NCI-H526 treated with DMSO at 0.1 percent for 48 hours (cell line): ENCODE measurements at regions not wholly inside any gene's neighbourhood (a gene's known extent, or its start where the extent isn't known, plus 50 kb on each side); places are given as distances from the start of the nearest gene placed in this dataset.

ENCODE experiments used
- DNase-seq: peaks from one replicate; lab custom pipeline; 2025; lab: John Stamatoyannopoulos, UW

DNA sequence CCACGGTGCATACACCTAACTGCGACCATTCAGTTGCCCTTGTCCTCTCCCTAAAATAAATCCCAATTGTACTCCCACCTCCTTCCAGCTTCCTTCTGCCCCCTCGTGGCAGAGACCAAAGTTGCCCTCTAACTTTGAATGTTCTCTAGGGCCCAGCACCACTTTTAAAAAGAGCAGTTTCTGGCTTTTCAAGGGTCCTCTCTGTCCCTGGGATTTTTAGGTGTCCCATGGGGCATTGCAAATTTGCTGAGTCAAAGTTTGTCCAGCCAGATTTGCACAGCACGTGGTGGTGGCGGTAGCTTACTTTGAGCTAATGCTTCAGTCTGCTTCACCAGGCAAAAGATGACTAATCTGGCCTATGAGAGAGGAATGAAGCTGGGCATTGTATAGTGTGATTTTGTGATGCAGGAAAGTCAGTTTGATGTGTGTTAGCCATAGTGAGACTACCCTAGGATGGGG is 100.2 kb downstream of the PERP start:
- no peak for DNase-seq

DNA sequence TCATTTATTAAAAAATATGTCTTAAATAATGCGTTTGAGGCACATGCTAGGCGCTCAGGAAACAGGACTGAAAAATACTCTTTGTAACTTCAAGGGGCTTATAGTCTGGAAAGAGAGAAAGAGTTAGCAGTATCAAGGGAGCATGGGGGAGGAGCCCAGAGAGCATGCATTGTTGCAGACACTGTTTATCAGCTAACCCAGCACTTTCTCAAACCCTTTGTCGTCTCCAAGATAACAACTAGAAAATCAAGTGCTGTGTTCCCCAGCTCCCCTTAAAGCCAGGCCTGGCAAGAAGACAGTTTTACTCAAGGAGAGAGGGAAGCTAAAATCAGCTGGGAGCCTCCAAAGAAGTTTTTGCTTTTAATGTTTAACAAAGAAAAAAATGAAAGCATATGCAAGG is 98.4 kb downstream of the PERP start:
- no peak for DNase-seq

DNA sequence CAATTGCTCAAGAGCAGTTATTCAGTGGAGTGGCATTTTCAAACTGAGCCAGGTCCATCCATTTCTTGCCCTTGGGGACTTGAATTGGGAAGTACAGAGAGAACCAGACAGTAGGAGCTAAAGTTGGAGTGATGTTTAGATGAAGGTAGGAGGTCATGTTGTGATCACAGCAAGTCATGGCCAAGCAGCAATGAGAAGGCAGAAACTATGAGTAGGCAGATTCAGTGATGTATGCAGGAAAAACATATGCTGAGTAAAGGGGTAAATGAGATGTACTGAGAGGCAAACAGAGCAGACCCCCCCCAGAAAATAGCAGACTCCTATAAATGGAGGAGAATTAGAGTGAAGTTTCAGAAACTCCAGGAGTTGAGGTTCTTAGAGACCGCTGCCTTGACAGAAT is 95.8 kb downstream of the PERP start:
- DNase-seq = no peak

DNA sequence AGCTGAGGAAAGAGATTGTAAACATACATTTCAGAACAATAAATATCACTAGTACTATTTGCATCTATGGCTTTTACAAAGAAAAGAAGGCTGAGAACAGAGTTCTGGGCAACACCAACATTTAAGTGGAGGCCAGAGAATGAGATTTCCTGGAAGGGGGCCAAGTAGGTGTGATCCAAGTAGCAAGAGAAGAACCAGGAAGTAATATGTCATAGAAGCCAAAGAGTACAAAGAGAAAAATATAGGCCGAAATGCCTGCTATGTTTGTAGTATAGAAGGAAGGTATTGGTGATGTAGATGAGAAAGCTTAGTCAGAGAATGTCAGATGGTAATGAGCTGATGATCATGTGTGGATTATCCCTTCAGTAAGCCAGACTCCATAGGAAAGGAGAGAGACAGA is 94.5 kb downstream of the PERP start:
- DNase-seq = no peak

DNA sequence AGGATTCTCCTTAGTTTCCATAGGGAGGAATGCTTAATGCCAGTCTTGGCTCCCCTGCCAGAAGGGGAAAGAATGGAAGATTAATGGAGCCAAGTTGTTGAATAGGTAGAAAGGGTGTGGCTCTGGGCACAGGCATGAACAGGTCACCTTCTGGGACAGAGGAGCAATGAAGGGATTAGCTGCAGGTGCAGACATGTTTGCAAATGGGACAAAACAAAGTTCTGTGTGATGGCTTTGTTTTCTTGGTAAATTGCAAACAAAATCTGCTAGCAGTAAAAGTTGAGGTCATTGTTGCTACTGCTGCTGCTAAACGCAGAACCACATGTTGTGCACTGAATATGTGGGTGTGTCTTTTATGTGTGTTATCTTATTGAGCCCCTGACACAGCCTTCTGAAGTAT is 93.3 kb downstream of the PERP start:
- DNase-seq = no peak

DNA sequence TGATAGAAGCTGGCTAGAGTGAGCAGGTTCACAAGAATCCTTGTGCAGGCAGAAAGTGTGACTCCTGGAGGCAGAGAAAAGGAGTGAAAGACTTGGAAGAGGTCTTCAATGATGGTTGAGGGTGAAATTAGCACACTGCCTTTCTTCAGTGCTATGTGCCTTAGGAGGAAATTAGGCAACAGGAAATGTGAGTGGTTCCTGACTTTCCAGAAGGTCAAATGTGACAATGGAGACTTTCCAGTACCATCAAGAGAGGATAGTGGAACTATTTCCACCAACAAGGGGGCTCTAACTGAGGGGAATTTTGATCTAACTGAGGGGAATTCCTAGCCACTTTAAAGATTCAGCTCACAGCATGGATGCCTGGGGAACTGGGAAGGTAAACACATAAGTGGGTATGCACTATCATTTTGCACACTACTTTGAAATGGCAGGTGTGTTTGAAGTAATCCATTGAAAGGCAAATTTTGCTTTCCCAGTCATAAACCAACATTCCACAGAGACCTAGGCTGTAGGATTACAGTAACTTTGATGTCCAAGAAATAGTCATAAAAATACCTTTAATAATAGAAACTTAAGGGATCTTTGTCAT is 90.0 kb downstream of the PERP start:
- DNase-seq = no peak

DNA sequence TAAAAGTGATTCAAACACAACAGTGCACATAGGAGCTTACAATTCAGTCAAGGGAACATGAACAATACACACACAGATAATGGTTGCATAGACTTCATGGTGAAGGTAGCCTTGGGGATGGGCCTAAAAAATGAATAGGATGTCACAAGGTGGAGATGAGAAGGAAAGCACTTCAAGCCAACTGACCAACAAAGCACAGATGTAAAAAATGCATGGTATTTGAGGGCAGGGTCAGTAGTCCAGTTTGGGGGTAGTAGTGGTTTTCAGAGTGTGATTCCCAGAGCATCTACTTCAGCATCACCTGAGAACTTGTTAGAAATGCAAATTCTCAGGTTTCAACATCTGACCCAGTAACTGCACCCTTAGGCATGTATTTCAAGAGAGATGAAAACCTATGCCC is 88.9 kb downstream of the PERP start:
- no peak for DNase-seq

DNA sequence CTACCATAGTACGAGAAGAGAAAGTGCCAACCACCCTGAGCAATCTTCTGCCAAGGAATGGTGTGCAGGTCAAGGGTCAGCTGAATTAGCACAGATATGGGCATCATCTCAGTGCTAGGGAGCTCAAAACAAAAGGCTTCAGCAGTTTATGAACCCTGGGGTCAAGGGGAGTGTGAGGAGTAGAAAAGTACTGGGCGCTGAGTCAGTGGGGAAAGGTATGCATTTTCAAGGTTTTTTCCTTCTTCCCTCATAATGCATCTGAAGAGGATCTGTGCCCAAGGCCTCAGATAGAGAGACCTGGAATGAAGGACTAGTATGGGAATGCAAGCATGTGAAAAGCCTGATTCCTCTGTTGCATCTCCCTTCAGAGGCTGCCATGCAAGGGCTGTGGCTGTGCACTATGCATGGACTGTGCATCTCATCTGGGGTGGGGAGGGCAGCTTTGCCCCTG is 81.7 kb downstream of the PERP start:
- no peak for DNase-seq

DNA sequence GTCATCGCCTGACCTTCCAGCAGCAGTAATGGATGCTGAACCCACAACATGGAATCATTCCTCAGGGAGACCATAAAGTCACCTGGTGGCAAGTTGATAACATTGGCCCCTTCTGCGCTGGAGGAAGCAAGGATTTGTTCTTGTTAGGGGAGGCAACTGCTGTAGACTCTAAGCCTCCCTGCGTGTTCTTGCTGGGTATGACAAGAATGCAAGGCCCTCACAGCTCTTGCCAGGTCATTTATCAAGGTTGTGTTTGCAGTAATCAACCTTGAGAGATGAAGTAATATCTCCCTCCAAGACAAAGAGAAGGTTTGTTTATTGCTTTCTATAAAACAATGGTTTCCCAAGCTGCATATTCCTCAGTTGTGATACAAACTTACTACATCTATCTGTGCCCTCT is 80.9 kb downstream of the PERP start:
- no peak for DNase-seq

DNA sequence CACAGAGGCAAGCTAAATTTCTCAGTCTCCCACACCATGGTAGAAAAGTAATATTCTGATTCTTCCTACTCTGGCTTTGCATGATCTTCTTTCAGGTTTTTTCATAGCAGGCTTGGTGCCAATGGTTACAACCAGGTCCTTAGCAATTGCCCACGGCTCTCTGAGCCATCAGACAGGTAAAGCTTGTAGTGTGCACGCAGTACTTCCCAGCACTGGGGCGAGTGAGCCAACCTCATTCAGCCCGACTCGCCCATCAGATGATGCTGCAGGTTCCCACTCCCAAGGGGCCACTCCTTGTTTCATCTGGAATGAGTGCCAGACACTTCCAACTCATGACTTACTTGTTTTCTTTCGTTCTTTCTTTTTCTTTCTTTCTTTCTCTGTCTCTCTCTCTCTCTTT is 78.3 kb downstream of the PERP start:
- DNase-seq = no peak

DNA sequence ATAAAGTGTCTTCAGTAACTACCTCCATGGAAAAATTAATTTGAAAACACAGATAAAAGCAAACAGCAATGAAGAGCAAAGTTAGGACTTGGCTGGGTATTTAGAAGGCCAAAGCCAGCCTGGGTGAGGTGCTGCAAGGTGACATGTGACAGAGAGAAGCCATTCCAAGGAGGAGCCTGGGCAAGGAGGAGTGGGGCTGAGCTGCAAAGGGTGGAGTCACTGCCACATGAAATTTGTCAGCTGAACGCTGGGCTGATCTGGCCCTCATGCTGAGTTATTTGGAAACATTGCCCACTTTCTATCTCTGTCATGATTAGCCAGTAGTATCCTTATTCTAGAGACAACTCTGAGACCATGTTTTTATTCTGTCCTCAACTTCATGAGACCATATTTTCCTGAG is 76.3 kb downstream of the PERP start:
- DNase-seq = no peak

DNA sequence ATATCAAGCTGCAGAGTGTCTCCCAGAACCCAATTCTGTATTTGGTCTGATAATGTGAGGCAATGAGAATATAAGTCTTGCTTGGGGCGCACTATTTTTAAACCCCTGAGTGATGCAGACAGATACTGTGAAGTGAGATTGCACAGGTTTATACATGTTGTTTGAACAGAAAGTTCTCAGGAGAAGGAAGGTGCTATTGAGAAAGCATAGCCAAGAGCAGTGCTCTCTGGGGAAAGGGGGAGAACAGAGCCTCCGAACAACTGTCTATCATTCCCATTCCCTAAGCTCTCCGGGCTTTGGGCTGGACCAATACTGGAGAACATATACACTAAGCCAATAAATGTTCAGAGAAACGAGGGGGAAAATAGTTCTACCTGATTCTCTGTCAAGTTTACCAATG is 75.8 kb downstream of the PERP start:
- DNase-seq = no peak

DNA sequence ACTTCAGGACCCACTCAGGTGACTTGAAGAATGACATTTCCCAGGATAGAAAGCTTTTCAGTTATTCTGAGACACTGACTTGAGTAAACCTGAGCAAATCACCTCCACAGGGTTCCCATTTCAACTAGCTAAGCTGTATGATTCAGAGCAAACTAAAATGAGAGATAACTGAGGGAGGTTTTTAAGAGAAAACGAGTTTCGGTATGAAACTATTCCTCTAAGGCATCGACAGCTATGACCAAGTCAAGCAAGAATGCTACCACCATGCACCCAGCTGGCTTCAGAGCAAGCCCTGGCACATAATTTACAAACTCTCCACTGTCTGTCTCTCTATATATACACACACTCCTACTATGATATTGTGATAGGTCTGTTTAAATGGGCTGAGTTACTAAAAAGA is 75.4 kb downstream of the PERP start:
- DNase-seq = no peak

DNA sequence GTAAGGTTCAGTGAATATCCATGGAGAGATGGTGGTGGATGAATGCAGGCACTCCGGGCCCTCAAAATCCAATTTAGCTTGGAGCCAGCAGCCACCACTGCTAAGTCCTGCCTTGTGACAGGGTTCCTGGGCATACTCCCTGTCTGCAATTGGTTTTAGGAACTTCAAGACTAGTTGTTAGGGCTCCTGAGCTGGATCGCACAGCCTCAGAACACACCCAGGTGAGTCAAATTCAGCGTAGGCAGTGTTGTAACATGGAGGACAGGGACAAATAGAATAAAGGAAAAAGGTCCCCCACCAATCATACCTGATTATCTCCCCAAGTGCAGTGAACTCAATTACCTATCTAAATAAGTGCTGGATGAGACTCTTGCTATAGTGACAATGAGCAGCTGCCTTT is 74.6 kb downstream of the PERP start:
- DNase-seq = no peak

DNA sequence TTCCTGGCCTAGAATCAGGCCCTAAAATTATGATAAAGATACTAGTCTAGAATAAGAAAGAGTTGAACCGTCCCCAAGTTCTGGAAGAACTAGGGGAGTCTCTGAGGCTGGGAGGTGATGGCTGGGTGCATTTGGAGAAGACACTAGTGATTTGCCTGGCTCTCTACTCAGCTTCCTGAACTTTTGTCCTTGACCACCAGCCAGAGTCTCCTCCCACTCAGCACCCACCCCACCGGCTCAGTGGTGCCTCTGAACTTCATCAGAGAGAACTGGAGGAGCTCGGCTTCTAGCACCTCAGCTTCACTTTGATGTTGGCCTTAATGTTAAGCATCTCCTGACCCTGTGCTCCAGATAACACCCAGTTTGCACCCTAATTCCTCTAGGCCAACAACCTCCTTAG is 73.0 kb downstream of the PERP start:
- DNase-seq = no peak

DNA sequence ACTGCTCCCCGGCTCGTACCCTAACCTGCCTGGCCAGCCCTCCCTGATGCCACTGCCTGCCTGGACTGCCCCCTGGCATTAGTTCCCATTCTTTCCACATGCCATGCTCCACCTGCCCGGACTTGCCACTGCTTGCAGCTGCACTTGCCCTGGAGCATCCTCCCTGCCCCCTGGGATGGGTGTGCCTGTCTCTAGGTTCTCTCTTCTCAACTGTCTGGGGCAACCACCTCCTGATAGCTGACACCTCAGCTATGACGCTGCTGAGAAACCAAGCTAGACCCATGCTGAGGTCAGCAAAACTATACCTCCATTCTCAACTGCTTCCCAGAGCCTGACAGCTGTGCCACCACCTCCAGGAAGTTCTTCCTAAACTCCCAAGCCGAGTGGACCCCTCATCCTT is 72.1 kb downstream of the PERP start:
- peak; percentile 42 for DNase-seq

DNA sequence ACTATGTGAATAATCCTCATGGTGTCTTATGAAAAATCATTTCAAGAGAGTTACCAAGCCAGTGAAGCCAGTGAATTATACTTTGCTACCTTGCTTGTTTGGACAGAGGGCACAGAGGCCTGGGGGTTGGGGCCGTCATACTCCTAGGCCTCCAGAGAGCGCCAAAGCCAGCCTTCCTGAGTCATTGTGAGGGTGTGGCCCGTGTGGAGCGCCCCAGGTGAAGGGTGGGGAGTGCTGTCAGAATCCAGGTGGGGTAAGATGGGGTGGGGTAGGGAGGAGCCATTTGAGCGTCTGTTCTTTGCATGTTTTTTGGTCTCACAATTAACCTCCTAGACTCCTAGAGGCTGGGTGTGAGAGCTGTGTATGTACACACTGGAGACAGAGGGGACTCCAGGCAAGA is 71.1 kb downstream of the PERP start:
- no peak for DNase-seq

DNA sequence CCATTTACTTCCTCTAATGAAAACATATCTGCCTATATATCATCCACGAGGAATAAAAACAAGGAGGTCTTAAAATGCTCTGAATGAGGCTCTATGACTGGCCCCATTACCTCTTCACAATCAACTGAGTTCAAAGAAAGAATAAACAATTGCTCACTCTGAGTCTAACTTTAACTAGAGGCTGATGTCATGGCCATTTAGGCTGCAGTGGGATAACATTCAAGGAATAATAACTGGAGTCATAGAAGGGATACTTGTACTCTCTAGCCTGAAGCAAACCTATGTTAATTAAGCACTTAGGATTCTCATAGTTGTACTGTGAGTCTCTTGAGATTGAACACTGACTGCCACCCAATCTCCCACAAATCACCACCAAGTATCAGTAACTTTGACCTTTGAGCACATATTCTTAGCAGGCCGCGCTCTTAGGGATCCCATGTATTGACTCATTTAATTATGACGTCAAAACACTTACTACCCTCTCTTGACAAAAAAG is 70.2 kb downstream of the PERP start:
- DNase-seq = no peak

DNA sequence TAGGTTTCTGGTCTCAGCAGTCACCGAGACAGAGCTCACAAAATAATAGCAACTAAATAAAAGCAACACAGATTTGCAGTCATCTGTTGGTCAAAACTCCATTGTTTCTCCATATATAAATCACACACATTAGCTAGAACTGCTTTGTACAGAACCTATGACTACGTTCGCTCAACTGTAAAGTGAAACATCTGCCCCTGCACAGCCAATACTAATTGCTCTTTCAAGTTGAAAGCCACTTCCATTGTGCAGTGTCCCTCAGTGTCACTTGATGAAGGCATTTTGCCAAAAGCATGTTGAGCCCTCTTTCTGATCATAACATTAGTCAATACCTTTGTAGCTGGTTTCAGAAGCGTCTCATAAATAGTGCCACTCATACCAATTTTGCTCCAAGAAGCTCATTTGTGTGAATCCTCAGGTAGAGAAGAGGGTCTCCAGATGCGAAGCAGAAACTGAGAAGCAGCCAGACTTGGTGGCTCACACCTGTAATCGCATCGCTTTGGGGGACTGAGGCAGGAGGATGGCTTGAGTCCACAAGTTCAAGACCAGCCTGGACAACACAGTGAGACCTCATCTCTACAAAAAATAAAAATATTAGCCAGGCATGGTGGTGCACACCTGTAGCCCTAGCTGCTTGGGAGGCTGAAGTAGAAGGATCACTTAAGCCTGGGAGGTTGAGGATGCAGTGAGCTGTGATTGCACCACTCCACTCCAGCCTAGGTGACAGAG is 68.9 kb downstream of the PERP start:
- no peak for DNase-seq
